Keratinocyte (primary cell): ENCODE measurements at regions not wholly inside any gene's neighbourhood (a gene's known extent, or its start where the extent isn't known, plus 50 kb on each side); places are given as distances from the start of the nearest gene placed in this dataset.

Source experiments
- DNase-seq: peaks from one replicate; pipeline ENCODE4 v3.0.0-alpha.2; 2011; ENCODE audit warnings: low read depth, missing footprints, low spot score
- FAIRE-seq: peaks from 2 replicates; lab custom pipeline; 2011; peaks lifted over from hg19 to GRCh38; lab: Jason Lieb, UNC
- H2AFZ ChIP-seq: 2 replicates; pipeline ENCODE4 v1.6.0; 2012; ENCODE audit warnings: low read length, control low read depth, inconsistent platforms; ENCODE audit not compliant: control insufficient read depth
- H3K27ac ChIP-seq: 2 replicates; pipeline ENCODE4 v1.5.1; 2011; ENCODE audit warnings: low read length; ENCODE audit not compliant: control insufficient read depth, insufficient read depth
- H3K27me3 ChIP-seq: 3 replicates; pipeline ENCODE4 v1.6.0; 2011; ENCODE audit warnings: low read length; ENCODE audit not compliant: control insufficient read depth, insufficient read depth; ENCODE audit errors: extremely low read depth
- H3K36me3 ChIP-seq, 2 experiments: 2 replicates in 1 of 2; 3 replicates in 1 of 2; pipeline ENCODE4 v1.5.1; 2011; ENCODE audit warnings: low read length in 2 of 2, mild to moderate bottlenecking in 1 of 2; ENCODE audit not compliant: control insufficient read depth in 2 of 2, insufficient read depth in 2 of 2; ENCODE audit errors: extremely low read depth in 1 of 2
- H3K4me1 ChIP-seq: 3 replicates; pipeline ENCODE4 v1.5.1; 2011; ENCODE audit warnings: low read length; ENCODE audit not compliant: control insufficient read depth, insufficient read depth; ENCODE audit errors: extremely low read depth
- H3K4me2 ChIP-seq: 3 replicates; pipeline ENCODE4 v1.6.0; 2011; ENCODE audit warnings: low read depth, low read length; ENCODE audit not compliant: control insufficient read depth, insufficient read depth; ENCODE audit errors: extremely low read depth
- H3K4me3 ChIP-seq, 3 experiments: fragments of 200-600 bp in 1 of 3; sonication (generic) in 1 of 3; 2 replicates in 2 of 3; 3 replicates in 1 of 3; pipeline ENCODE4 v1.5.1; 2011 to 2016; ENCODE audit warnings: low read length in 3 of 3, mild to moderate bottlenecking in 3 of 3, control low read depth in 2 of 3, inconsistent platforms in 1 of 3, low read depth in 1 of 3, mixed read lengths in 1 of 3, mixed run types in 1 of 3, moderate library complexity in 1 of 3; ENCODE audit not compliant: control insufficient read depth in 2 of 3, insufficient read depth in 2 of 3; ENCODE audit errors: extremely low read depth in 1 of 3
- H3K79me2 ChIP-seq: 2 replicates; pipeline ENCODE4 v1.6.0; 2012; ENCODE audit warnings: low read length; ENCODE audit not compliant: control insufficient read depth, insufficient read depth
- H3K9ac ChIP-seq: 3 replicates; pipeline ENCODE4 v1.6.0; 2011; ENCODE audit warnings: low read length; ENCODE audit not compliant: control insufficient read depth, insufficient read depth; ENCODE audit errors: extremely low read depth
- H3K9me1 ChIP-seq: 3 replicates; pipeline ENCODE4 v1.6.0; 2011; ENCODE audit warnings: low read length; ENCODE audit not compliant: control insufficient read depth, insufficient read depth; ENCODE audit errors: extremely low read depth
- H3K9me3 ChIP-seq: 2 replicates; pipeline ENCODE4 v1.5.1; 2012; ENCODE audit warnings: low read depth, low read length; ENCODE audit not compliant: control insufficient read depth
- H4K20me1 ChIP-seq: 3 replicates; pipeline ENCODE4 v1.6.0; 2011; ENCODE audit warnings: low read length; ENCODE audit not compliant: control insufficient read depth, insufficient read depth; ENCODE audit errors: extremely low read depth
- CTCF ChIP-seq, 3 experiments: IDR thresholded peaks in 1 of 3; conservative IDR thresholded peaks in 1 of 3; optimal IDR thresholded peaks in 1 of 3; 2 replicates in 2 of 3; 3 replicates in 1 of 3; pipeline versions ENCODE3 to v1.5.1; 2011; ENCODE audit warnings: low read length in 3 of 3, mild to moderate bottlenecking in 3 of 3, moderate library complexity in 2 of 3, control low read depth in 1 of 3, inconsistent platforms in 1 of 3; ENCODE audit not compliant: insufficient read depth in 2 of 3; ENCODE audit errors: extremely low read depth in 1 of 3
- EZH2 ChIP-seq: IDR thresholded peaks from one replicate; pipeline ENCODE4 v1.6.1; 2012; ENCODE audit warnings: inconsistent platforms, mild to moderate bottlenecking, low read length, moderate library complexity
- dilution Hi-C: fragments of 300-500 bp; cut with MboI; formaldehyde crosslinking; loops from one replicate; pipeline ENCODE4 v1.7.0; 2020; ENCODE audit warnings: low sequenced_read_pairs; ENCODE audit not compliant: extremely low pct_ligation_motif_present

GRCh38 chr3:56962206-56962605, 98.3 kb upstream of the SPATA12 start:
- no peak for TF ChIP-seq EZH2
- no peak for TF ChIP-seq CTCF (optimal IDR thresholded peaks at IDR 0.05 in 1 of 3, IDR thresholded peaks at IDR 0.05 in 1 of 3, conservative IDR thresholded peaks at IDR 0.05 in 1 of 3; ENCODE audit: extremely low read depth in 1 of 3, insufficient read depth in 2 of 3, low read length in 3 of 3)
- H4K20me1 ChIP-seq: no peaks in the 10 kb centered on the region
- H3K4me1 ChIP-seq: no peaks in the 10 kb centered on the region
- dilution Hi-C loops: no loop called here
- no peaks in the 10 kb centered on the region for H3K9me1 ChIP-seq
- no peak overlapping the region for H3K4me3 ChIP-seq
- H3K27me3 ChIP-seq: no peaks in the 10 kb centered on the region
- no peaks in the 10 kb centered on the region for H3K9me3 ChIP-seq
- H3K4me2 ChIP-seq: no peak overlapping the region
- no peak overlapping the region for H3K27ac ChIP-seq
- no peaks in the 10 kb centered on the region for H3K36me3 ChIP-seq
- H3K79me2 ChIP-seq: no peaks in the 10 kb centered on the region
- no peak overlapping the region for H3K9ac ChIP-seq
- FAIRE-seq (no peak), DNase-seq (peak; percentile 0)
- no peak overlapping the region for H2AFZ ChIP-seq

- H3K4me2 ChIP-seq: no peak overlapping the region
- DNase-seq (no peak), FAIRE-seq (no peak)
- H3K4me3 ChIP-seq: no peak overlapping the region
- H4K20me1 ChIP-seq: no peaks in the 10 kb centered on the region
- no peak overlapping the region for H3K9ac ChIP-seq
- dilution Hi-C loops: no loop called here
- H3K79me2 ChIP-seq: no peaks in the 10 kb centered on the region
- no peak for TF ChIP-seq CTCF (optimal IDR thresholded peaks at IDR 0.05 in 1 of 3, IDR thresholded peaks at IDR 0.05 in 1 of 3, conservative IDR thresholded peaks at IDR 0.05 in 1 of 3; ENCODE audit: extremely low read depth in 1 of 3, insufficient read depth in 2 of 3, low read length in 3 of 3)
- TF ChIP-seq EZH2: no peak
- H3K9me1 ChIP-seq: no peaks in the 10 kb centered on the region
- H3K27me3 ChIP-seq: no peaks in the 10 kb centered on the region
- no peak overlapping the region for H3K27ac ChIP-seq
- no peaks in the 10 kb centered on the region for H3K9me3 ChIP-seq
- H3K4me1 ChIP-seq: no peaks in the 10 kb centered on the region
- H2AFZ ChIP-seq: no peak overlapping the region
- H3K36me3 ChIP-seq: no peaks in the 10 kb centered on the region
These were observed 100.1 kb upstream of the SPATA12 start for GRCh38 chr3:56960234-56960917.
